Middle frontal gyrus (tissue), 1 donor: ENCODE measurements at regions not wholly inside any gene's neighbourhood (a gene's known extent, or its start where the extent isn't known, plus 50 kb on each side); places are given as distances from the start of the nearest gene placed in this dataset.
"Not testable (repeated sequence)": the region's sequence is repeated elsewhere in the genome, so short reads cannot be mapped to it uniquely, and the experiment has no call there.

Experiments used
- DNase-seq: peaks from one replicate; pipeline ENCODE4 v3.0.0-alpha.2; 2015; ENCODE audit warnings: low spot score; ENCODE audit errors: extremely low spot score

DNA sequence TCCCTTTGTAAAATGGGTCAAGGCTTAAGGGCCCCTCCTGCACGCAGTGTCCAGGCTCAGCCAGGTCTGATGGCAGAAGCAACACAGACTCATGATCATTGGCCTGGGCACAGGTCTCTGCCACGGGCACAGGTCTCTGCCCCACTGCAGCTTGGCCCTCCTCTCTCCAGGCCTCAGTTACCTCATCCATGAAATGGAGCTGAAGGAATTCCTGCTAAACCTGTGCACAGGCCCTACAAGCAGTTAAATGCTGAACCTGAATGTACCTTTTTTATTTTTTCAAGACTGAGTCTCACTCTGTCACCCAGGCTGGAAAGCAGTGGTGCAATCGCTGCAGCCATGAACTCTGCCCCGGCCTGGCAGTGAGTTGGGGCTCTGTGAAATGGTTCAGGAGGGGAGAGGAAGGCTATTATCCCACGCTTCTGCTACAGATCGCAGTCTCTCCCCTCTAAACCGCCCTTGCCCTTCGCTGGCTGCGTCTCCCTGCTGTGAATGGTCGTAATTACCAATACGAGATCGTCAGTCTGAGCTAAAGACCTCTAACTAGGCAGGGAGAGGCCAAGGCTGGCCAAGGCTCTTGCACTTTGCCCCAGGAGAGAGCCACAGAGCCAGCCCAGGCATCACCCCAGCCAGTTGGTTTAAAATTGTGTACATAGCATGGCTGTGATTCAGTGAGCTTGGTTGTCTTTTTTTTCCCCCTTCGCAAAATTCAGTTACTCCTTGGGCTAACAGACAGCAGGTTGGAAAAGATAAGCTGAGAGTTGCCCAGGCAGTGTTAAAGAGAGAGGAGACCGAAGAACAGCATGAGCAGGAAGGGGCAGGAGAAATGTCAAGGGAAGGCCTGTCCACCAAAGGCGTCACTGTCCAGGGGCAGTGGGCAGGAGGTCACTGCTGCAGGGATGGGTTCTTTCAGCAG, 93.0 kb upstream of the KCTD7 start:
- no peak for DNase-seq

DNA sequence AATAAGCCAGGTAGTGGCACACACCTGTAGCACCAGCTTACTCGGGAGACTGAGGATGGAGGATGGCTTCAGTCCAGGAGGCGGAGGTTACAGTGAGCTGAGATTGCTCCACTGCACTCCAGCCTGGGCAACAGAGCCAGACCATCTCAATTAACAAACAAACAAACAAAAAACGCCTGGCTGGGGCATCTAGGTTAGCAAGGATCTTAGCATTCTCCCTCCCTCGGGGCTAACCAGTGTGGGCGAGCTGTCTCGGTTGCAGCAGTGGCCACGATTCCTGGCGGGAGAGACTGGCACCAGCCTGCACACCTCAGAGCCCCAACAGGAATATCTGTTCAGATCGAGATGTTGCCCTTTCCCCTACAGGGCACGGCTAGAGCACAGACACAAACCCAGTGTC, 91.3 kb upstream of the KCTD7 start:
- DNase-seq, result no peak

DNA sequence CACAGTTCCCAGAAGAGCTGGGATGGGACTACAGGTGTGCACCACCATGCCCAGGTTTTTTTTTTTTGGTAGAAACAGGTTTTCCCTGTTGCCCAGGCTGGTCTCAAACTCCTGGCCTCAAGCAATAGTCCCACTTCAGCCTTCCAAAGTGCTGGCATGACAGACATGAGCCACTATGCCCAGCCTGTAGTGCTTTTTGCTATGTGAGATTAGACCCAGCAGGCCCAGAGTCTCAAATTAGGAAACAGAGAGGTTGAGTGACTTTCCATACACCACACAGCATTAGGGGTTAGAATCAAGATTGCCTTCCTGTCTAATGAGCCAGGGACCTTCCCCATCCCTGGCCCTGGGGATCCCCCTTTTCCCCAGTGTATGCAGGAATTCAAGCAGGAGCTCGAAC, 90.8 kb upstream of the KCTD7 start:
- no peak for DNase-seq

DNA sequence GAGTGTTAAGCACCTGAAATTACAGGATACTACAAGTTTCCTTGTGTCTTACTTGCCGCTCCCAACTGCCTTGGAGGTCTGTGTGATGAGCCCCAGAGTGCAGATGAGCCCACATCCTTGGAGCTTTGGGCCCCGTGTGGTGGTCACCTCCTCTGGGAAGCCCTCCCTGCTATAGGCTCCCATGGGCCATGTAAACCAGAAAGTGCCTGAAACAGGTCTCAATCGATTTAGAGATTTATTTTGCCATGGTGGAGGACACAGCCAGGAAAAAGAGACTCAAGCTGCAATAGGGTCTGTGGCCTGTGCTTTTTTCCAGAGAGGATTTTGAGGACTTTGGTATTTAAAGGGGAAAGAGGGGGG, 89.4 kb upstream of the KCTD7 start:
- no peak for DNase-seq

DNA sequence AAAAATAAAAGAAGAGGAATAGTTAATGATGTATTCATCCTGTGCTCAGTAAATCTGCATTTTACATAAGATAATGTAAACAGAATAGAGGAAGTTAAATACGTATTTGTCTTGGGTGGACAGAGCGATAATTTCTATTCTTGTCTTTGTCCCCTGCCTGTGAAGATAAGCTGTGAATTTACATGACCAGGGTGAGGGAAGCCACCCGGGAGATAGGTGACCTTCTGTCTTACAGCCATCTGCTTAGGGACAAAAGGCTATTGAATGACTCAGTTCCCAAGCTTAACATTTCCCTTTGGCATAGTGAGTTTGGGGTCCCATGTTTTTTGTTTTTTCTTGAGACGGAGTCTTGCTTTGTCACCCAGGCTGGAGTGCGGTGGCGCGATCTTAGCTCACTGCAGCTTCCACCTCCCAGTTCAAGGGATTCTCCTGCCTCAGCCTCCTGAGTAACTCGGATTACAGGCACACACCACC, 88.7 kb upstream of the KCTD7 start:
- no peak for DNase-seq

DNA sequence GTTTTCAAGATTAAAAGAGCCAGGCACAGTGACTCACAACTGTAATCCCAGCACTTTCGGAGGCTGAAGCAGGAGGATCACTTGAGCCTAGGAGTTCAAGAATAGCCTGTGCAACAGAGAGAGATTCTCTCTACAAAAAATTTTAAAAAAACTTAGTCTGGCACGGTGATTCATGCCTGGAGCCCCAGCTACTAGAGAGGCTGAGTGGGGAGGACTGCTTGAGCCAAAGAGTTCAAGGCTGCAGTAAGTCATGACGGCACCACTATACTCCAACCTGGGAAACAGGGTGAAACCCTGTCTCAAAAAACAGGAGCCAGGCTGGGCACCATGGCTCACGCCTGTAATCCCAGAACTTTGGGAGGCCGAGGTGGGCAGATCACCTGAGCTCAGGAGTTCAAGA, 86.6 kb upstream of the KCTD7 start:
- DNase-seq, result no peak

DNA sequence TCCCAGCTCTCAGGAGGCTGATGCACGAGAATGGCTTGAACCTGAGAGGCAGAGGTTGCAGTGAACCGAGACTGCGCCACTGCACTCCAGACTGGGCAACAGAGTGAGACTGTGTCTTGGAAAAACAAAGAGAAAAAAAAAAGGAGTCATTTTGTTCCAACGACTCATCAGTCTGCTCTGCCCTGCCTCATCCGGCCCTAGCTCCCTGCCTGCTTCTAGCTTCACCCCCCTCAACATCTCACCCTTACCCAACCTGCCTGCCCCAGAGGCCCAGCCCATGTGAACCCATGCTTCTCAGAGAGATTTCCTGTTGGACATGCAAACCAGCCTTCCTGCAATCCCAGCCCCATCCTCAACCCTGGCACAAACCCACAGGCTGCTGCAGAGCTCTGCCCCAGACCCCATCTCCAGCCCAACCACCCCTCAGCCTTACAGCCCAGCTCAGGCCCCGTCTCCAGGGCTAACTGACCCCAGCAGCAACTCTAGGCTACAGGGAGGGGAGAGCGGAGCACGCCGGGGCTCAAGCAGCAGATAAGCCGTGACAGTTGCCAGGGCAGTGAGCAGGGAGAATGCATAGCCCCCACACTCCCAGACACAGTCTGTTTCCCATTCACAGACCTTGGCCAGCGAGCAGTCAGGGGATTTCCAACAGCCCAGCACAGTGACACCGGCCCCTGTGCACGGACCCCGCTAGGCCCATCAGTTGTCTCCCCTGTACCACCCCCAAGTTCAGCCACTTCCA, 86.0 kb upstream of the KCTD7 start:
- DNase-seq, result no peak

DNA sequence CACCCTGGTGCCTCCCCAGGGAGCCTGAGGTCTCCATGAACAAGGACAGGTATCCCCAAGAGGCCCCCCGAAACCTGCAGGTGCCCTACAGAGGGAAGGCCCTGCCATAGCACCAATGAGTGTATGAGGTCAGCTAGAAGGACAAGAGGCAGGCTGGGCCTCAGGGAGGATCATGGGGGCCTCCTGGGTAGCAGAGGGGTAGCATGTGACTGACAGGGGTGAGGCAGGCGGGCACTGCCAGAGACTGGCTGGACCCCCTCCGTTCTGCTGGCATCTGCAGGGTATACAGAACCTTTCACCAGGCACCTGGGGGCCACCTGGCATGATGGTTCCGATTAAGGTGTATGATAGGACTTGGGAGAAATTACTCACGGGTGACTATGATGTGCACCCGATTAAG, 79.2 kb upstream of the KCTD7 start:
- no peak for DNase-seq

DNA sequence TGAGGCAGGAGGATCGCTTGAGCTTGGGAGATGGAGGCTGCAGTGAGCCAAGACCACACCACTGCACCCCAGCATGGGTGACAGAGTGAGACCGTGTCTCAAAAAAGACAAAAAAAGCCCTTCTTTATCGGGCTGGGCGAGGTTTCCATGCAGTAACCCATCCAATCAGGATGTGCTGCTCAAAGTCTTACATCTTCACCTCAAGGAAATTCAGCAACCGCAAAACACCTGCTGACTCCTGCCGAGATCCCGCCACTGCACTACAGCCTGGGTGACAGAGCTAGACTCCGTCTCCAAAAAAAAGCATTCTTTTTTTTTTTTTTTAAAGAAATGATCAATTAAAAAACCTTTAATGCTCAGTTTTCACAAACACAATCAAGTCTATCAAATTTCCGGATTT, 75.7 kb upstream of the KCTD7 start:
- no peak for DNase-seq

DNA sequence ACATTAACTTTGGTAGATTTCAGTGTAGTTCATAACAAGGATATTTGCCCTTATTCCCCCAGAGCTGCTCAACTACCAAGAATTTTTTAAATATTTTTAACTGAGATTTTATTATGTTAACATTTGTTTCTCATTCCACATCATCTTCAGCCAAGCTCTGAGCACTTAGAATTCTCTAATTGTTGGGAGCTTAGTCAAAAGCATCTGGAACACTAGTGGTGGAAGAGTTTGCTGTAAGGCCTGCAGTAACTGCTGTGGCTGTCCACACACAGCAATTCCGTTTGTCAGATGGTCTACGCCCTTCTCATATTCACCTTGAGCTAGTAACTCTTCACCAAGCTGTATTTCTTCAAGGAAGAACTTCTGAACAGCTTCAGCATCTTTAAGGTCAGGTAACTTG, 75.0 kb upstream of the KCTD7 start:
- DNase-seq, result not testable (repeated sequence)

DNA sequence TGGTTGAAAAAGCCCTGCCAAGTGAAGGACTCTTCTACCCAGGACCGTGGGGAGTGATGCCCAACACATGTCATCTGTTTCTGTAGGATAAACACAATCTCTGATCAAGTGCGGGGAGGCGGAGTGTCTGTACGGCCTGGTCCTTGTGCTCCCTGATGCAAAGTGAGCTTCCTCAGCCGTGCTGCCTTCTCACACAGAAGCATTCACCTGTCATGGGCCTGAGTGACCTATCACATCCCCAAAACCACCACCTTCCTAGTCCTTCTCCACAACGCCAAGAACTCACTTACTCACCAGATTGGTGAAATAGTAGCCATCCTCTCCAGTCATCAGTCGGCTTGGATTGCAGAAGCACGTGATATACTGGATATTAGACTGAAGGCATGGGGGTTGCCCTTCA, 74.4 kb upstream of the KCTD7 start:
- DNase-seq, result not testable (repeated sequence)

DNA sequence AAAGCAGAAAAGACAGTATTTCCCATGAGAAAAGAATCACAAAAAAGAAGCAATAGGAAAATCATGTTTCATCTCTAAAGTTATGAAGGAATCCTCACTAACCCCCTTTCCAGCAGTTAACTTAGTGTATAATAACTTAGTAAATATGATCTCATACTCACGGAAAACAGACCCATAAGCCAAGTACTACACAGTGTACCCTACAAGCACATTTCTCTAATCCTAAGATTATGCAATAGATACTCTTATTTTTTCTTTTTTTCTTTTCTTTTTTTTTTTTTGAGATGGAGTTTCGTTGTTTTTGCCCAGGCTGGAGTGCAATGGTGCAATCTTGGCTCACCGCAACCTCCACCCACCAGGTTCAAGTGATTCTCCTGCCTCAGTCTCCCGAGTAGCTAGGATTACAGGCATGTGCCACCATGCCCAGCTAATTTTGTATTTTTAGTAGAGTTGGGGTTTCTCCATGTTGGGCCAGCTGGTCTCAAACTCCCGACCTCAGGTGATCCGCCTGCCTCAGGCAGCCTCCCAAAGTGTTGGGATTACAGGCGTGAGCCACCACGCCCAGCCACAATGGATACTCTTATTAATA, 73.7 kb upstream of the KCTD7 start:
- DNase-seq, result not testable (repeated sequence)

DNA sequence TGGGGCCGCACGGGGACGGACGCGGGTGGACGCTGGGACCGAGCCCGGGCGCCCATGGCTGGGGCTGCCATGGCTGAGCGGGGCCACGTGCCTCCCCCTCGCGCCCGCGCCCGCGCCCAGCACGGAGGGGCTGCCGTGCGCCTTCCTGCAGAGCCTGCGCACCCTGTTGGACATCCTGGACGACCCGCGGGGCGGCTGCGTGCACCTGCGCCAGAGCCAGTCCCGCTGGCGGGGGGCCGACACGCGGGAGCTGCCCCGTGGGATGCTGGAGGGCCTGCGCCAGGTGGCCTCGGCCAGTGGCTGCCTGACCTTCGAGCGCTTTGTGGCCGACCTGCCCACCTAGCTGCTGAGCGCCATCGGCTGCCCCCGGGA, 72.5 kb upstream of the KCTD7 start:
- DNase-seq, result no peak

DNA sequence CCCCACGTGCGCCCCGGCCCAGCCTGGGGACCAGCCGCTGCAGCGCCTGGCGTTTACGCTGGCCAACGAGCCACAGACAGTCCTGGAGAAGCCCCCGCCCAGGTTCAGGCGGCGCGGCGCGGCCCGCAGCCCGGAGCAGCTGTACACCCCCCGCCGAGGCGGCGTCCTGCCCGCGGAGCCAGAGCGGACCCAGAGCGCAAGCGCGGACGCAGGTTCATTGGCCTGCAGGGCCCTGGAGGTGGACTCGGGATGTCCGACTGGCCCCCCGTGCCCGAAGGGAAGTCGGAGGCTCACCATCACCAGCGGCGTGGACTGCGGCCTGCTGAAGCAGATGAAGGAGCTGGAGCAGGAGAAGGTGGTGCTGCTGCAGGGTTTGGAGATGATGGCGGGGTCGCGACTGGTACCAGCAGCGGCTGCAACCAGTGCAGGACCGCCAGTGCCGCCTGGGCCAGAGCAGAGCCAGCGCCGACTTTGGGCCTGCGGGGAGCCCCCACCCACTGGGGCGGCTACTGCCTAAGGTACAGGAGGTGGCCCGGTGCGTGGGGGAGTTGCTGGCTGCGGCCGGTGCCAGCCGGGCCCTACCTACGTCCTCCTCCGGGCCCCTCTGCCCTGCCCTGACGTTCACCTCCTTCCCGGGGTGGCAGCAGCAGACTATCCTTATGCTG, 72.0 kb upstream of the KCTD7 start:
- DNase-seq, result no peak

DNA sequence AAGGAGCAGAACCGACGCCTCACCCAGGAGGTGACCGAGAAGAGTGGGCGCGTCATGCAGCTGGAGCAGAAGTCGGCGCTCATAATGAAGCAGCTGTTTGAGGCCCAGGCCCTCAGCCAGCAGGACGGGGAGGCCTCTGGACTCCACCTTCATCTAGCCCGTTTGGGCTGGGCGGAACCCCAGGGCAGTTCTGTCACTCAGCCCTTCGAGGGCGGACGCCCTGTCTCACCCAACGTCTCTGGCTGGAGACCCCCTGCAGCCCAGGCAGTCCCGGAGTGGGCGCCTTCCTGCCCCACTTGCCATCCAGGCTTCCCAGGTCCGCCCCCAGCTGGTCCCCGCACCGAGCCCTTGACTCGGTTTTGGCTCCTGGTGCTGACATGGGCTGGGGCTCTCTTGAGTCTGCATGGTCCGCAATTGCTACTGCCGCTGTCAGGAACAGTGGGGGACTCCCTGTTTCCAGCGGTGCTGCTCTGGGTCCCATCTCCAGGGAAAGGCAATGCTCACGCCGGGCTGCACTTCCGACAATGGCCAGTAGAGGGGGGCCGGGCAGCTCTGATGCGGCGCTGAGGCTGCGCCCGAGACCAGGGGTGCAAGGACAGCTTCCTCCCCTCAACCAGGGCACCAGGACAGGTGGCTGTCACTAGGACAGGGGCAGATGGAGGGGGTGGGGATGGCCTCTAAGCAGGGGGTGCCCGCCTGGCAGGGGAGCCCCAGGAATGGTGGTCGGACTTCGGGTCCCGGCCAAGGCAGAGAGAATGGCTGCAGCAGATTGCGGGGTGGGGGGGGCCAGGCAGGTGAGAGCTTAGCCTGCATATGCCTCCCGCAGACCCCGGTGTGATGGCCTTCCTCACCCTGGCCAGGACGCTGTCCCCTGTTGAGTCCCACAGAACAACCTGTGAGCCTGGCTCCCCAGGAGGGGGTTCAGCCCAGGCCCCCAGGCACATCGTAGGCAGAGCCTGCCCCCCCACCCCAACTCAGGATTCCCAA, 71.2 kb upstream of the KCTD7 start:
- peak; percentile 13 for DNase-seq

DNA sequence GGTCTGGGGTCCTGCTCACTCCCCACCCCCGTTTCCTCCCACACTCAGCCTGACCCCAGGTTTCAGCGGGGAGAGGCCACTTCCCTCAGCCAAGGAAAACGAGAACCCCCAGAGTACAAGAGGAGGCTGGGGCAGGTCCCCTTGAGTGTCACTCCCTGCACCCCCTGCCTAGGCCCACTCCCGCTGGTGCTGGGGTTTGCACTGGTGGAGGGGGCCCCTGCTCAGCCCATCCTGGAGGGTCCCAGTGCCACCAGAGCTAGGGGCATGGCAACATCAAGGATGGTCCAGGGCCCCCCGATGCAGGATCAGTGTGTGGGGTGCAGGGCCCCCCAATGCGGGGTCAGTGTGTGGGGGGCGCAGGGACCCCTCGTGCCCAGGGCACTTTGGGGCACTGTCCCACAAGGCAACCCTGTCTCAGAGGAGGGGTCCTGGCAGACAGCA, 70.5 kb upstream of the KCTD7 start:
- no peak for DNase-seq

DNA sequence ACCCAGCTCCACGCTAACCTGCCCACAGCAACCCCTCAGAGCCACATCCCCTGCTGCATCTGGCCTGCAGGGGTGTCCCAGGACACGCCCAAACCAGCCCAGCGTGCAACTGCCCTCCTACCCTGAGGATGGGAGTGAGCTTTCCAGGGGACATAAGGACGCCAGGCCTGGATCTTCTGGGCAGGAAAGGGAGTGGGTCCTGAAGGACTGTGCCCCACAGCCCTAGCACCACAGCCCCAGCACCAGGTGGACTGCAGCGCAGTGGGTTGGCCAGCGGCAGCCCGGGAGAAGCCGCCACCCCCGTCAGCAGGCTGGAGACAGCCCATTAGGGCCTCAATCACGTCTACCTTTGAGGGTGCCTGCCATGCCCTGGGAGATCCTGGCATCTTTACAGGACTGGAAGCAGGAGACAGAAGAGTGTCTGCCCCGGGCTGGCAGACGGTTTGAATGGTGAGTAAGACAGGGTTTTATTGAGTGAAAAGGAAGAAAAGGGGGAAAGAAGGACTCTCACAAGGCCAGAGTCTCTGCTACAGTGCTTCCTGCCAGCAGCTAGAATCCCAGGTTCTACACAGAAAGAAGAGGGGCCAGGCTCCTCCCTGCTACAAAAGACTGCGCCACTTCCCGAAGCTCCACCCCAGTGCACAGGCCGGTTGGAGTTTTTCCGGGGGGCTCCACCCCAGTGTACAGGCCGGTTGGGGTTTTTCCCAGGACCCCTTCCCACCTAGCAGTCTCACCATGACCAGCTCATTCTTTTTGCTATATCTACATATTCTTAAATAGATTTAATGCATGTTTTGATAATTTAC, 69.8 kb upstream of the KCTD7 start:
- DNase-seq, result no peak

DNA sequence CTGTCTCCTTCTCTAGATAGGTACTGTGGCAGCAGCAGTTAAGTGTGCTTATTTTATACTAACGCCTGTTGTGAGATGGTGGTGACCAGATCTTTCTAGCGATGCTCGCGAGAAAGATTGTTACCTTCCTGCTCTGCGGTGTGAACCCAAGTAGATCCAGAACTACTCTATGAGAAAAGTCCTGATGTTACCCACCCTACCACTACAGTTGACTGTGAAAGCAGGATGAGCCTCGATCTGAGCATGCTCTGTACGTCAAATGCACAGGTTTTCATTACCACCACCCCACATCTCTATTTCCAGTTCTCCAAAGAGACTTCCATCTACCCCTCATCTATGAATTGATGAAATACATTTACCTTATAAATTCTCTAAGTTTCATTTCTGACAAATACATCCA, 64.6 kb upstream of the KCTD7 start:
- no peak for DNase-seq

DNA sequence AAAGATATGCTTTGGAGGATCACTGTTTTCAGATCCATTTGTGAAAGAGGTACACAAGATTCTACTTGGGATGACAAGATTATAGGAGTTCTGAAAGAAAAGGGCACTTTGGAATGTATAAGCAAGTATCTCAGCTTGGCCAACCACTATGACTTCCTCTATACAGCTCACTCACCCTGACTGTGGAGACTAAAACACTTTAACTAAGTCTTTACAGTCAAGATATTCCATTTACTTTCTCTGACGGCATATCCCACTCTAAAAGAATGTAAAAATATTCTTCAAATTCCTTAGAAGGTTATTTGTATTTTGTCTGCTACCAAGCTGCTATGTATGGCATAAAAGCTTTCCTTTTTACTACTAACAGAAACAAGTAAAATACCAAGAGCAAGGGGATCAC, 58.5 kb upstream of the KCTD7 start:
- not testable (repeated sequence) for DNase-seq

DNA sequence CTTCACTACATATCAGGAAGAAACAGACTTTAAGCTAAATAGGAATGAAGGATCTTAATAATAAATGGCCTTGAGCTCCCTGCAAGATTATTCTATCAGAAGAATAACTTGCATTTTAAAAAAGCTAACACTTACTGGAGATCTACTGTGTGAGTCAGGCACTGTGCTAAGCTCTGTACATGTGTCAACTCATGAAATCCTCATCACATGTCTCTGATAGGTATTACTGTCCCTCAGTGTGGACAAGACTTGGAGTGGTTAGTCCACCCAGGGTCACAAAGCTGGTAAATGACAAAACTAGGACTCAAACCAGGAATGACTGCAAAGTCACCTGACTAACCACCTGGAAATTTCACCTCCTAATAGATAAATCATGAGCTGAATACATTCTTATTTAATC, 57.1 kb upstream of the KCTD7 start:
- DNase-seq, result no peak
